ENCODE measurements at regions not wholly inside any gene's neighbourhood (a gene's known extent, or its start where the extent isn't known, plus 50 kb on each side); places are given as distances from the start of the nearest gene placed in this dataset.
"Not testable (repeated sequence)": the region's sequence is repeated elsewhere in the genome, so short reads cannot be mapped to it uniquely, and the experiment has no call there.

GRCh38 chr5:12586406-12586805 lies 682.2 kb upstream of the CTNND2 start:
- Histone ChIP-seq H3K27me3 (replicated peaks in 1 of 7) (no peaks in the 10 kb centered on the region), H3K27ac (no peak overlapping the region), H3K4me1 (no peaks in the 10 kb centered on the region), H3K4me3 (no peak overlapping the region), H3K36me3 (no peaks in the 10 kb centered on the region), H3K9me3 (peaks cover 0 to 42% (median 9%) of the 10 kb centered on the region in 8 donors)
- TF ChIP-seq CTCF (IDR thresholded peaks at IDR 0.05 in 8 of 11, conservative IDR thresholded peaks at IDR 0.05 in 3 of 11) (no peak), POLR2A (IDR thresholded peaks at IDR 0.05) (no peak)
- no peak for DNase-seq
- intact Hi-C loops (cut with DNase I; ENCODE audit: low total_unique reads) = no loop called here

GRCh38 chr5:12578803-12579202 lies 674.6 kb upstream of the CTNND2 start:
- H3K27ac ChIP-seq; H3K27me3 ChIP-seq (replicated peaks in 1 of 7); H3K4me3 ChIP-seq; H3K4me1 ChIP-seq; H3K36me3 ChIP-seq; intact Hi-C loops (cut with DNase I; ENCODE audit: low total_unique reads); DNase-seq: not testable (repeated sequence)
- WGBS, 5 donors = 80 to 90% (median 87%) methylated on average over 13 of the region's 13 CpGs
- H3K9me3 ChIP-seq = peaks cover 0 to 28% (median 12%) of the 10 kb centered on the region in 8 donors

- 86 to 100% (median 90%) methylated on average over 1 of the region's 1 CpG for WGBS, 5 donors
- peaks cover 0 to 27% (median 15%) of the 10 kb centered on the region in 8 donors for H3K9me3 ChIP-seq
- H3K36me3 ChIP-seq; H3K4me1 ChIP-seq; H3K27ac ChIP-seq; DNase-seq; H3K4me3 ChIP-seq; H3K27me3 ChIP-seq (replicated peaks in 1 of 7); intact Hi-C loops (cut with DNase I; ENCODE audit: low total_unique reads): not testable (repeated sequence)
Observed at GRCh38 chr5:12576953-12577352, 672.7 kb upstream of the CTNND2 start.

GRCh38 chr5:12574298-12575093 lies 670.2 kb upstream of the CTNND2 start:
- intact Hi-C loops (cut with DNase I; ENCODE audit: low total_unique reads); H3K36me3 ChIP-seq; H3K4me3 ChIP-seq; DNase-seq; H3K4me1 ChIP-seq; H3K27me3 ChIP-seq (replicated peaks in 1 of 7); H3K27ac ChIP-seq: not testable (repeated sequence)
- H3K9me3 ChIP-seq = peaks cover 0 to 27% (median 13%) of the 10 kb centered on the region in 8 donors
- 93 to 97% (median 94%) methylated on average over 44 to 54 of the region's 56 CpGs for WGBS, 5 donors

- H3K27ac ChIP-seq; H3K4me1 ChIP-seq; H3K27me3 ChIP-seq (replicated peaks in 1 of 7); intact Hi-C loops (cut with DNase I; ENCODE audit: low total_unique reads); H3K36me3 ChIP-seq; DNase-seq; H3K4me3 ChIP-seq: not testable (repeated sequence)
- WGBS, 5 donors = 96 to 99% (median 98%) methylated on average over 20 to 30 of the region's 30 CpGs
- peaks cover 0 to 27% (median 13%) of the 10 kb centered on the region in 8 donors for H3K9me3 ChIP-seq
Observed at GRCh38 chr5:12573916-12574297, 669.7 kb upstream of the CTNND2 start.

- H3K9me3 ChIP-seq = peaks cover 0 to 30% (median 12%) of the 10 kb centered on the region in 8 donors
- no peaks in the 10 kb centered on the region for H3K36me3 ChIP-seq
- H3K4me3 ChIP-seq = no peak overlapping the region
- H3K27me3 ChIP-seq (replicated peaks in 1 of 7) = no peaks in the 10 kb centered on the region
- no peak overlapping the region for H3K27ac ChIP-seq
- intact Hi-C loops (cut with DNase I; ENCODE audit: low total_unique reads) = no loop called here
- WGBS, 5 donors = 65 to 82% (median 72%) methylated on average over 1 of the region's 1 CpG
- no peak for DNase-seq
- TF ChIP-seq POLR2AphosphoS5 (IDR thresholded peaks at IDR 0.05) = no peak
- TF ChIP-seq CTCF (IDR thresholded peaks at IDR 0.05 in 8 of 11, conservative IDR thresholded peaks at IDR 0.05 in 3 of 11) = no peak
- TF ChIP-seq POLR2A (IDR thresholded peaks at IDR 0.05) = no peak
- no peaks in the 10 kb centered on the region for H3K4me1 ChIP-seq
Observed at GRCh38 chr5:12570688-12571087, 666.4 kb upstream of the CTNND2 start.
